K562 (cell line): ENCODE measurements at regions not wholly inside any gene's neighbourhood (a gene's known extent, or its start where the extent isn't known, plus 50 kb on each side); places are given as distances from the start of the nearest gene placed in this dataset.

Experiments used
- ATAC-seq: fragments of 200-7000 bp; cut with Tn5 transposase; 3 replicates; pipeline ENCODE4 v1.9.1; 2020; ENCODE audit warnings: moderate library complexity
- BruUV-seq: library from RNA; stranded (reverse); fragments of 400-500 nt; replicated peaks from 2 replicates; lab custom pipeline; 2021; lab: Mats Ljungman, UMichigan
- CTCF ChIA-PET: fragments of 300-600 bp; formaldehyde crosslinking; extraction: SDS; loops from one replicate; lab custom pipeline; 2021; ENCODE audit warnings: low intra/inter-chr PET ratio; lab: Yijun Ruan, JAX
- POLR2A ChIA-PET: fragments of 300-600, 350-650 bp; sonication (Branson Sonifier 250); formaldehyde crosslinking; extraction: SDS; loops from one replicate; lab custom pipeline; 2021; ENCODE audit warnings: antibody characterized with exemption, inconsistent platforms; lab: Yijun Ruan, JAX
- DNase-seq, 4 experiments: peaks; one replicate each; pipeline versions ENCODE4 v3.0.0 to v3.0.0-alpha.2; 2011 to 2018; ENCODE audit warnings: low spot score in 3 of 4, mixed read lengths in 3 of 4; ENCODE audit errors: extremely low read depth in 1 of 4
- FAIRE-seq: peaks from 2 replicates; lab custom pipeline; 2011; peaks lifted over from hg19 to GRCh38; lab: Jason Lieb, UNC
- H2AFZ ChIP-seq: 2 replicates; pipeline ENCODE4 v1.6.0; 2011; ENCODE audit warnings: low read depth, low read length, control low read depth, inconsistent platforms
- H3K27ac ChIP-seq: fragments of 200-600 bp; 3 replicates; pipeline ENCODE4 v1.8.0; 2011; ENCODE audit warnings: low read depth, mild to moderate bottlenecking, control low read depth, inconsistent platforms, low read length, moderate library complexity, mixed read lengths; ENCODE audit errors: extremely low read depth
- H3K27me3 ChIP-seq, 2 experiments: fragments of 300-600 bp in 1 of 2; 2 replicates in 1 of 2; 3 replicates in 1 of 2; pipeline versions ENCODE4 v1.6.0 to v1.8.0; 2011; ENCODE audit warnings: inconsistent platforms in 2 of 2, low read length in 2 of 2, mild to moderate bottlenecking in 1 of 2, mixed read lengths in 1 of 2, moderate library complexity in 1 of 2; ENCODE audit not compliant: control insufficient read depth in 2 of 2, insufficient read depth in 2 of 2
- H3K36me3 ChIP-seq: fragments of 300-600 bp; 3 replicates; pipeline ENCODE4 v1.8.0; 2011; ENCODE audit warnings: mild to moderate bottlenecking, low read length, inconsistent platforms; ENCODE audit not compliant: control insufficient read depth, insufficient read depth
- H3K4me1 ChIP-seq, 2 experiments: fragments of 200-600 bp in 1 of 2; replicated peaks in 1 of 2; 2 replicates in 1 of 2; 3 replicates in 1 of 2; pipeline versions ENCODE4 v1.5.1 to v1.8.0; 2011; ENCODE audit warnings: inconsistent platforms in 2 of 2, low read length in 2 of 2, mild to moderate bottlenecking in 1 of 2, mixed read lengths in 1 of 2, moderate library complexity in 1 of 2; ENCODE audit not compliant: control insufficient read depth in 2 of 2, insufficient read depth in 2 of 2
- H3K4me2 ChIP-seq: 2 replicates; pipeline ENCODE4 v1.6.1; 2011; ENCODE audit warnings: low read length, control low read depth, inconsistent platforms, mixed read lengths; ENCODE audit not compliant: insufficient read depth
- H3K4me3 ChIP-seq: fragments of 200-600 bp; sonication (generic), shearing (Covaris generic); 2 replicates; pipeline ENCODE4 v1.5.1; 2016; ENCODE audit warnings: control low read depth, inconsistent platforms
- H3K79me2 ChIP-seq: fragments of 200-600 bp; 3 replicates; pipeline ENCODE4 v1.8.0; 2011; ENCODE audit warnings: low read length, inconsistent platforms; ENCODE audit not compliant: control insufficient read depth, insufficient read depth
- H3K9ac ChIP-seq, 2 experiments: 2 replicates each; pipeline versions ENCODE4 v1.6.0 to v1.6.1; 2011; ENCODE audit warnings: low read depth in 2 of 2, low read length in 2 of 2, control low read depth in 1 of 2, inconsistent platforms in 1 of 2, mild to moderate bottlenecking in 1 of 2, mixed read lengths in 1 of 2; ENCODE audit not compliant: insufficient read depth in 1 of 2
- H3K9me1 ChIP-seq: one replicate; pipeline ENCODE4 v1.6.0; 2011; ENCODE audit warnings: inconsistent platforms, mild to moderate bottlenecking, low read length, moderate library complexity; ENCODE audit not compliant: control insufficient read depth, insufficient read depth
- H3K9me3 ChIP-seq: replicated peaks from 2 replicates; pipeline ENCODE4 v1.5.1; 2011; ENCODE audit warnings: low read depth, low read length, inconsistent platforms; ENCODE audit not compliant: control insufficient read depth, insufficient read depth
- H4K20me1 ChIP-seq: replicated peaks from 2 replicates; pipeline ENCODE4 v1.6.1; 2011; ENCODE audit warnings: low read length, inconsistent platforms, mixed read lengths; ENCODE audit not compliant: control insufficient read depth, insufficient read depth
- BRCA1 ChIP-seq, 2 experiments: fragments of 450-650 bp in 1 of 2; sonication (generic) in 1 of 2; formaldehyde crosslinking in 1 of 2; IDR thresholded peaks; 2 replicates each; pipeline versions ENCODE4 v1.5.0 to v1.6.1; 2017 to 2020; ENCODE audit warnings: mild to moderate bottlenecking in 1 of 2, missing genetic modification reagents in 1 of 2
- CBFA2T2 ChIP-seq: fragments of 450-650 bp; conservative IDR thresholded peaks from 2 replicates; pipeline ENCODE4 v1.6.1; 2017; ENCODE audit warnings: mild to moderate bottlenecking
- MED1 ChIP-seq: sonication (generic); formaldehyde crosslinking; IDR thresholded peaks from 2 replicates; pipeline ENCODE4 v1.8.1; 2023; ENCODE audit warnings: missing genetic modification reagents, borderline replicate concordance
- PHTF2 ChIP-seq: fragments of 250-450 bp; sonication (Bioruptor Pico); IDR thresholded peaks from 2 replicates; pipeline ENCODE4 v1.5.0; 2021; ENCODE audit warnings: mild to moderate bottlenecking
- RB1 ChIP-seq: fragments of 450-650 bp; IDR thresholded peaks from 2 replicates; pipeline ENCODE4 v1.6.1; 2017; ENCODE audit warnings: low read depth, mild to moderate bottlenecking
- ZNF121 ChIP-seq: sonication (generic); formaldehyde crosslinking; conservative IDR thresholded peaks from 2 replicates; pipeline ENCODE4 v1.8.0; 2022; ENCODE audit warnings: missing genetic modification reagents
- ZNF263 ChIP-seq: sonication (generic); formaldehyde crosslinking; IDR thresholded peaks from 2 replicates; pipeline ENCODE4 v1.8.0; 2022; ENCODE audit warnings: mild to moderate bottlenecking, missing genetic modification reagents, borderline replicate concordance
- WGBS: fragments of 100-300 bp; shearing (Covaris generic); methylation state at CpG from one replicate; pipeline ENCODE4 v1.1.6; 2016; ENCODE audit warnings: low coverage, mixed read lengths; ENCODE audit not compliant: insufficient coverage; ENCODE audit errors: missing lambda C conversion rate; 5-methylcytosine and 5-hydroxymethylcytosine counted together
- in situ Hi-C: fragments of 300-500 bp; cut with MboI; formaldehyde crosslinking; loops from 4 replicates; pipeline ENCODE4 v1.15.0; 2018; ENCODE audit warnings: inconsistent platforms, mixed read lengths
- intact Hi-C: fragments of 100-400 bp; cut with micrococcal nuclease; formaldehyde crosslinking; loops from 2 replicates; pipeline ENCODE4 v1.14.2; 2022
- TF ChIP-seq, protein P1 (sequence below): fragments of 250-450 bp; sonication (Bioruptor Pico); IDR thresholded peaks from 2 replicates; pipeline ENCODE4 v1.5.0; 2021; ENCODE audit warnings: mild to moderate bottlenecking, borderline replicate concordance
- TF ChIP-seq, protein P2 (sequence below): sonication (generic); formaldehyde crosslinking; IDR thresholded peaks from 2 replicates; pipeline ENCODE4 v1.8.0; 2022; ENCODE audit warnings: missing genetic modification reagents, mild to moderate bottlenecking, moderate library complexity, borderline replicate concordance
- TF ChIP-seq, protein P3 (sequence below), 2 experiments: fragments of 450-650 bp; IDR thresholded peaks; 2 replicates each; pipeline ENCODE4 v1.6.1; 2016

DNA sequence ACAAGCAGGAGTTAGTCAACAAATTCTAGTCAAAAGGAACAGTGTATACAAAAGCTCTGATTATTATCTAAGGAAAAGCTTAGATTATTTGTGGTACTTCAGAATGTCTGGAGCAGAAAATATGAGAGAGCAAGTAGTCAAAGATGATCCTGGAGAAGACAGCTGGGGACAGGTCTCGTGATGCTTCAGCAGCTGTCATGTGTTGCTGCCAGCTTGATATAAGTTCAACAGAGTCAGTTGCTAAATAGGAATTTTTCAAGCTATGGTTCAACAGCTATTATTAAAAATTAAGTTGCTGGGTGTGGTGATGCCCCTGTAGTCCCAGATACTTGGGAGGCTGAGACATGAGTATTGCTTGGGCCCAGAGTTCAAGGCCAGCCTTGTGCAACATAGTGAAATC is 240.0 kb upstream of the RHOBTB1 start:
- in situ Hi-C loops: no loop called here
- Histone ChIP-seq H2AFZ (no peak overlapping the region), H3K4me1 (no peaks in the 10 kb centered on the region), H3K36me3 (no peaks in the 10 kb centered on the region), H3K27me3 (no peaks in the 10 kb centered on the region), H3K9me1 (no peaks in the 10 kb centered on the region), H3K9me3 (no peaks in the 10 kb centered on the region), H3K9ac (no peak overlapping the region), H3K4me3 (no peak overlapping the region), H3K79me2 (no peaks in the 10 kb centered on the region), H3K27ac (no peak overlapping the region), H3K4me2 (no peak overlapping the region), H4K20me1 (no peaks in the 10 kb centered on the region)
- no peak for TF ChIP-seq MED1 (CRISPR knock-in tag)
- no peak for ATAC-seq
- DNase-seq: no peak
- no peak for FAIRE-seq
- ChIA-PET POLR2A (no interaction called here), CTCF (no interaction called here)
- no TSS peak for BruUV-seq
- 0% methylated on average over 1 of the region's 1 CpG for WGBS
- intact Hi-C loops: no loop called here

DNA sequence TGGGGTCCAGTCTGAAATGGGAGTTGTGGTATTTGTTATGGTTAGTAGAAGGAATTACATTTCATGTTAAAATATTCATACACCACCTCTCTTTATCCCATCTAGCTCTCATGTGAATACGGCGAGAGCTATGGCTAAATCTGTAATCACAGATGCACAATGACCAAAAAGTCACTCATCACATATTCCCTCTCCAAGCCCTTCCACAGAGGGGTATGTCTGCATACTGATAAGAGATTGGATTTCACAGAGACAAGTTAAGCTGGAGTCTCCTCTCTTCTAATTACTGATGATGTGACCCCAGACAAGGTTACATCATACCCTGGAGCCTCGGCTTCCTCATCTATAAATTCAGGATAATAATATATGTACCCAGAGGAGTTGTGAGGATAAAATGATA is 237.8 kb upstream of the RHOBTB1 start:
- in situ Hi-C loops (no loop called here), intact Hi-C loops (no loop called here)
- H3K9me3 ChIP-seq: no peaks in the 10 kb centered on the region
- POLR2A ChIA-PET: no interaction called here
- DNase-seq (peak in 1 of 4 experiments; percentile 3), ATAC-seq (peak; percentile 43; the same call in 2 of the 3 replicates), FAIRE-seq (no peak)
- H2AFZ ChIP-seq: no peak overlapping the region
- no peak overlapping the region for H3K27ac ChIP-seq
- H3K36me3 ChIP-seq: no peaks in the 10 kb centered on the region
- H3K9ac ChIP-seq: no peak overlapping the region
- CTCF ChIA-PET: no interaction called here
- H3K27me3 ChIP-seq: no peaks in the 10 kb centered on the region
- H3K79me2 ChIP-seq: no peaks in the 10 kb centered on the region
- WGBS: 0% methylated on average over 3 of the region's 3 CpGs
- H3K4me3 ChIP-seq: no peak overlapping the region
- no TSS peak for BruUV-seq
- H3K9me1 ChIP-seq: no peaks in the 10 kb centered on the region
- no peaks in the 10 kb centered on the region for H3K4me1 ChIP-seq
- H3K4me2 ChIP-seq: no peak overlapping the region
- H4K20me1 ChIP-seq: no peaks in the 10 kb centered on the region
- TF ChIP-seq ZNF263 (CRISPR knock-in tag) (no peak), BRCA1 (IDR thresholded peaks at IDR 0.05) (no peak), BRCA1 (CRISPR knock-in tag; IDR thresholded peaks at IDR 0.05) (no peak), PHTF2 (CRISPR knock-in tag) (no peak), CBFA2T2 (no peak; the same call in 1 of the 2 replicates), ZNF121 (no peak), RB1 (no peak)
- TF ChIP-seq, protein P1, sequence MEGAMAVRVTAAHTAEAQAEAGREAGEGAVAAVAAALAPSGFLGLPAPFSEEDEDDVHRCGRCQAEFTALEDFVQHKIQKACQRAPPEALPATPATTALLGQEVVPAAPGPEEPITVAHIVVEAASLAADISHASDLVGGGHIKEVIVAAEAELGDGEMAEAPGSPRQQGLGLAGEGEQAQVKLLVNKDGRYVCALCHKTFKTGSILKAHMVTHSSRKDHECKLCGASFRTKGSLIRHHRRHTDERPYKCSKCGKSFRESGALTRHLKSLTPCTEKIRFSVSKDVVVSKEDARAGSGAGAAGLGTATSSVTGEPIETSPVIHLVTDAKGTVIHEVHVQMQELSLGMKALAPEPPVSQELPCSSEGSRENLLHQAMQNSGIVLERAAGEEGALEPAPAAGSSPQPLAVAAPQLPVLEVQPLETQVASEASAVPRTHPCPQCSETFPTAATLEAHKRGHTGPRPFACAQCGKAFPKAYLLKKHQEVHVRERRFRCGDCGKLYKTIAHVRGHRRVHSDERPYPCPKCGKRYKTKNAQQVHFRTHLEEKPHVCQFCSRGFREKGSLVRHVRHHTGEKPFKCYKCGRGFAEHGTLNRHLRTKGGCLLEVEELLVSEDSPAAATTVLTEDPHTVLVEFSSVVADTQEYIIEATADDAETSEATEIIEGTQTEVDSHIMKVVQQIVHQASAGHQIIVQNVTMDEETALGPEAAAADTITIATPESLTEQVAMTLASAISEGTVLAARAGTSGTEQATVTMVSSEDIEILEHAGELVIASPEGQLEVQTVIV (CRISPR knock-in tag): no peak
- TF ChIP-seq, protein P2, sequence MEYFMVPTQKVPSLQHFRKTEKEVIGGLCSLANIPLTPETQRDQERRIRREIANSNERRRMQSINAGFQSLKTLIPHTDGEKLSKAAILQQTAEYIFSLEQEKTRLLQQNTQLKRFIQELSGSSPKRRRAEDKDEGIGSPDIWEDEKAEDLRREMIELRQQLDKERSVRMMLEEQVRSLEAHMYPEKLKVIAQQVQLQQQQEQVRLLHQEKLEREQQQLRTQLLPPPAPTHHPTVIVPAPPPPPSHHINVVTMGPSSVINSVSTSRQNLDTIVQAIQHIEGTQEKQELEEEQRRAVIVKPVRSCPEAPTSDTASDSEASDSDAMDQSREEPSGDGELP (CRISPR knock-in tag): no peak
- TF ChIP-seq, protein P3, sequence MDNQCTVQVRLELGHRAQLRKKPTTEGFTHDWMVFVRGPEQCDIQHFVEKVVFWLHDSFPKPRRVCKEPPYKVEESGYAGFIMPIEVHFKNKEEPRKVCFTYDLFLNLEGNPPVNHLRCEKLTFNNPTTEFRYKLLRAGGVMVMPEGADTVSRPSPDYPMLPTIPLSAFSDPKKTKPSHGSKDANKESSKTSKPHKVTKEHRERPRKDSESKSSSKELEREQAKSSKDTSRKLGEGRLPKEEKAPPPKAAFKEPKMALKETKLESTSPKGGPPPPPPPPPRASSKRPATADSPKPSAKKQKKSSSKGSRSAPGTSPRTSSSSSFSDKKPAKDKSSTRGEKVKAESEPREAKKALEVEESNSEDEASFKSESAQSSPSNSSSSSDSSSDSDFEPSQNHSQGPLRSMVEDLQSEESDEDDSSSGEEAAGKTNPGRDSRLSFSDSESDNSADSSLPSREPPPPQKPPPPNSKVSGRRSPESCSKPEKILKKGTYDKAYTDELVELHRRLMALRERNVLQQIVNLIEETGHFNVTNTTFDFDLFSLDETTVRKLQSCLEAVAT (IDR thresholded peaks at IDR 0.05): no peak
